SU-DHL-6 (cell line): ENCODE measurements at regions not wholly inside any gene's neighbourhood (a gene's known extent, or its start where the extent isn't known, plus 50 kb on each side); places are given as distances from the start of the nearest gene placed in this dataset.

ENCODE experiments used
- H2AFZ ChIP-seq: fragments of 200-600 bp; sonication (generic); 2 replicates; pipeline ENCODE4 v1.6.1; 2014; ENCODE audit warnings: low read depth, mild to moderate bottlenecking, moderate library complexity, mixed read lengths, antibody characterized with exemption, low read length; ENCODE audit not compliant: severe bottlenecking
- H3F3A ChIP-seq: fragments of 200-600 bp; shearing (Covaris generic); 2 replicates; pipeline ENCODE4 v1.6.0; 2016; ENCODE audit warnings: antibody characterized with exemption, mild to moderate bottlenecking; ENCODE audit not compliant: insufficient read depth
- H3K27ac ChIP-seq: fragments of 200-600 bp; sonication (generic); 2 replicates; pipeline ENCODE4 v1.5.1; 2016; ENCODE audit warnings: low read depth, mild to moderate bottlenecking, low read length, moderate library complexity, mixed read lengths
- H3K27me3 ChIP-seq: fragments of 200-600 bp; sonication (generic), shearing (Covaris generic); 2 replicates; pipeline ENCODE4 v1.6.0; 2014; ENCODE audit warnings: mild to moderate bottlenecking, low read length
- H3K36me3 ChIP-seq: fragments of 200-600 bp; sonication (generic); 2 replicates; pipeline ENCODE4 v1.6.1; 2014; ENCODE audit warnings: mild to moderate bottlenecking, low read length, mixed read lengths
- H3K4me2 ChIP-seq: fragments of 300-600, 200-600 bp; shearing (Covaris generic), sonication (generic); 2 replicates; pipeline ENCODE4 v1.6.0; 2014; ENCODE audit warnings: low read length, low read depth, mild to moderate bottlenecking; ENCODE audit not compliant: poor library complexity, severe bottlenecking
- H3K4me3 ChIP-seq: fragments of 200-600 bp; sonication (generic); 2 replicates; pipeline ENCODE4 v1.5.1; 2014; ENCODE audit warnings: antibody characterized with exemption, low read length, mild to moderate bottlenecking, mixed read lengths; ENCODE audit not compliant: insufficient read depth, poor library complexity, severe bottlenecking
- H3K79me2 ChIP-seq: fragments of 200-600 bp; sonication (generic); 2 replicates; pipeline ENCODE4 v1.6.1; 2014; ENCODE audit warnings: mild to moderate bottlenecking, low read length, moderate library complexity; ENCODE audit not compliant: insufficient read depth
- H3K9ac ChIP-seq: fragments of 200-600 bp; sonication (generic); 2 replicates; pipeline ENCODE4 v1.7.0; 2014; ENCODE audit warnings: mild to moderate bottlenecking, low read length
- H3K9me2 ChIP-seq: fragments of 200-600 bp; sonication (generic); replicated peaks from 2 replicates; pipeline ENCODE4 v1.6.1; 2014; ENCODE audit warnings: low read length; ENCODE audit not compliant: insufficient read depth
- H3K9me3 ChIP-seq: fragments of 200-600 bp; sonication (generic); 2 replicates; pipeline ENCODE4 v1.6.1; 2014; ENCODE audit warnings: low read length, mixed read lengths; ENCODE audit not compliant: insufficient read depth
- H4K20me1 ChIP-seq: fragments of 200-600 bp; sonication (generic); 2 replicates; pipeline ENCODE4 v1.6.1; 2014; ENCODE audit warnings: low read depth, mild to moderate bottlenecking, antibody characterized with exemption, low read length, moderate library complexity, mixed read lengths
- CTCF ChIP-seq: fragments of 200-600 bp; sonication (generic); IDR thresholded peaks from one replicate; pipeline ENCODE4 v1.5.1; 2017; ENCODE audit warnings: antibody characterized with exemption, mild to moderate bottlenecking, low read length, moderate library complexity; ENCODE audit not compliant: insufficient read depth, poor library complexity, severe bottlenecking
- EZH2phosphoT487 ChIP-seq: fragments of 200-600 bp; sonication (generic), shearing (Covaris generic); conservative IDR thresholded peaks from 2 replicates; pipeline ENCODE4 v1.6.1; 2018; ENCODE audit warnings: mild to moderate bottlenecking, antibody characterized with exemption, low read length, moderate library complexity, mixed read lengths

- Histone ChIP-seq H2AFZ (no peak overlapping the region), H3K4me3 (no peak overlapping the region)
- TF ChIP-seq EZH2phosphoT487 (no peak), CTCF (no peak)
Observed at GRCh38 chr1:87190402-87190801, 138.3 kb upstream of the LMO4 start.

GRCh38 chr1:87191646-87192045, 137.0 kb upstream of the LMO4 start:
- H3K9ac ChIP-seq: no peak overlapping the region
- no peak for TF ChIP-seq CTCF
- no peak for TF ChIP-seq EZH2phosphoT487
- H3F3A ChIP-seq: no peaks in the 10 kb centered on the region
- H3K27ac ChIP-seq: no peak overlapping the region
- H3K4me3 ChIP-seq: no peak overlapping the region
- no peaks in the 10 kb centered on the region for H3K9me3 ChIP-seq
- no peaks in the 10 kb centered on the region for H3K27me3 ChIP-seq
- H3K36me3 ChIP-seq: no peaks in the 10 kb centered on the region; the same call in 1 of the 2 replicates
- H3K79me2 ChIP-seq: no peaks in the 10 kb centered on the region
- H3K4me2 ChIP-seq: no peak overlapping the region
- no peaks in the 10 kb centered on the region for H3K9me2 ChIP-seq
- no peaks in the 10 kb centered on the region for H4K20me1 ChIP-seq
- H2AFZ ChIP-seq: no peak overlapping the region

More at GRCh38 chr1:87190402-87190801, 138.3 kb upstream of the LMO4 start:
- no peaks in the 10 kb centered on the region for H3K79me2 ChIP-seq
- H3K27me3 ChIP-seq: no peaks in the 10 kb centered on the region
- no peak overlapping the region for H3K9ac ChIP-seq
- no peaks in the 10 kb centered on the region for H4K20me1 ChIP-seq
- no peak overlapping the region for H3K27ac ChIP-seq
- no peaks in the 10 kb centered on the region for H3K9me3 ChIP-seq
- H3K4me2 ChIP-seq: no peak overlapping the region
- no peaks in the 10 kb centered on the region; the same call in 1 of the 2 replicates for H3K36me3 ChIP-seq
- no peaks in the 10 kb centered on the region for H3K9me2 ChIP-seq
- no peaks in the 10 kb centered on the region for H3F3A ChIP-seq

GRCh38 chr1:87194271-87194774, 134.4 kb upstream of the LMO4 start:
- no peak overlapping the region for H3K27ac ChIP-seq
- no peaks in the 10 kb centered on the region for H3K27me3 ChIP-seq
- H3K4me2 ChIP-seq: no peak overlapping the region
- no peaks in the 10 kb centered on the region for H3F3A ChIP-seq
- H4K20me1 ChIP-seq: no peaks in the 10 kb centered on the region
- no peak overlapping the region for H2AFZ ChIP-seq
- no peaks in the 10 kb centered on the region; the same call in 1 of the 2 replicates for H3K36me3 ChIP-seq
- no peaks in the 10 kb centered on the region for H3K9me3 ChIP-seq
- H3K9me2 ChIP-seq: no peaks in the 10 kb centered on the region
- H3K4me3 ChIP-seq: no peak overlapping the region
- no peaks in the 10 kb centered on the region for H3K79me2 ChIP-seq
- H3K9ac ChIP-seq: no peak overlapping the region
- TF ChIP-seq CTCF (no peak), EZH2phosphoT487 (no peak)

- Histone ChIP-seq H3K4me3 (no peak overlapping the region), H3K27ac (no peak overlapping the region), H3K9me2 (no peaks in the 10 kb centered on the region), H3K4me2 (no peak overlapping the region), H3F3A (no peaks in the 10 kb centered on the region), H2AFZ (no peak overlapping the region), H3K9ac (no peak overlapping the region), H3K9me3 (no peaks in the 10 kb centered on the region), H4K20me1 (no peaks in the 10 kb centered on the region), H3K79me2 (no peaks in the 10 kb centered on the region), H3K27me3 (no peaks in the 10 kb centered on the region), H3K36me3 (no peaks in the 10 kb centered on the region; the same call in 1 of the 2 replicates)
- no peak for TF ChIP-seq EZH2phosphoT487
- no peak for TF ChIP-seq CTCF
Observed at GRCh38 chr1:87194856-87195255, 133.8 kb upstream of the LMO4 start.
